Activated CD4-positive, alpha-beta T cell treated with anti-CD3 and anti-CD28 coated beads for 48 hours (primary cell): ENCODE measurements at regions not wholly inside any gene's neighbourhood (a gene's known extent, or its start where the extent isn't known, plus 50 kb on each side); places are given as distances from the start of the nearest gene placed in this dataset.
A peak's percentile ranks its signal among the peaks of the same experiment; 100 is the strongest.
"Not testable (repeated sequence)": the region's sequence is repeated elsewhere in the genome, so short reads cannot be mapped to it uniquely, and the experiment has no call there.

ENCODE experiments used
- DNase-seq: peaks from one replicate; pipeline ENCODE4 v3.0.0-alpha.2; 2020

- no peak for DNase-seq
Measured at GRCh38 chr10:34957531-34957930, 132.6 kb downstream of the CUL2 start.

GRCh38 chr10:34956756-34957155 is 133.4 kb downstream of the CUL2 start:
- no peak for DNase-seq

- DNase-seq: no peak
Measured at GRCh38 chr10:34955391-34955790, 134.8 kb downstream of the CUL2 start.

GRCh38 chr10:34954142-34954541 is 136.0 kb downstream of the CUL2 start:
- no peak for DNase-seq

GRCh38 chr10:34951263-34951887 is 136.3 kb upstream of the PARD3 start:
- peak; percentile 77 for DNase-seq

GRCh38 chr10:34945951-34946522 is 130.9 kb upstream of the PARD3 start:
- not testable (repeated sequence) for DNase-seq

GRCh38 chr10:34941471-34942357 is 126.6 kb upstream of the PARD3 start:
- DNase-seq: peak; percentile 7

GRCh38 chr10:34940436-34940835 is 125.3 kb upstream of the PARD3 start:
- no peak for DNase-seq

GRCh38 chr10:34938399-34938670 is 123.2 kb upstream of the PARD3 start:
- DNase-seq: no peak

GRCh38 chr10:34937643-34938398 is 122.7 kb upstream of the PARD3 start:
- not testable (repeated sequence) for DNase-seq

GRCh38 chr10:34936061-34936460 is 121.0 kb upstream of the PARD3 start:
- no peak for DNase-seq

GRCh38 chr10:34933676-34934075 is 118.6 kb upstream of the PARD3 start:
- no peak for DNase-seq

- no peak for DNase-seq
Measured at GRCh38 chr10:34932235-34932634, 117.1 kb upstream of the PARD3 start.

GRCh38 chr10:34931216-34931615 is 116.1 kb upstream of the PARD3 start:
- DNase-seq: no peak

- no peak for DNase-seq
Measured at GRCh38 chr10:34922138-34922537, 107.0 kb upstream of the PARD3 start.

- DNase-seq: no peak
Measured at GRCh38 chr10:34920578-34920977, 105.5 kb upstream of the PARD3 start.

GRCh38 chr10:34918776-34919315 is 103.8 kb upstream of the PARD3 start:
- no peak for DNase-seq

- no peak for DNase-seq
Measured at GRCh38 chr10:34918060-34918775, 103.1 kb upstream of the PARD3 start.

GRCh38 chr10:34916314-34916713 is 101.2 kb upstream of the PARD3 start:
- DNase-seq: peak; percentile 15

GRCh38 chr10:34912771-34913170 is 97.7 kb upstream of the PARD3 start:
- no peak for DNase-seq

GRCh38 chr10:34911661-34912205 is 96.6 kb upstream of the PARD3 start:
- no peak for DNase-seq

- DNase-seq: no peak
Measured at GRCh38 chr10:34908481-34908880, 93.4 kb upstream of the PARD3 start.
